Activated naive CD4-positive, alpha-beta T cell treated with anti-CD3 and anti-CD28 coated beads, Interleukin-2, amount 50 U/mL, for 24 hours (primary cell): ENCODE measurements at regions not wholly inside any gene's neighbourhood (a gene's known extent, or its start where the extent isn't known, plus 50 kb on each side); places are given as distances from the start of the nearest gene placed in this dataset.

ENCODE experiments used
- H3K27ac Mint-ChIP-seq: one replicate; pipeline ENCODE4 v1.8.0; 2021; ENCODE audit warnings: mild to moderate bottlenecking, mixed read lengths
- H3K27me3 Mint-ChIP-seq: one replicate; pipeline ENCODE4 v1.8.0; 2021; ENCODE audit warnings: mixed read lengths
- H3K36me3 Mint-ChIP-seq: one replicate; pipeline ENCODE4 v1.8.0; 2021; ENCODE audit warnings: mixed read lengths
- H3K4me1 Mint-ChIP-seq: one replicate; pipeline ENCODE4 v1.8.0; 2021; ENCODE audit warnings: mixed read lengths
- H3K4me3 Mint-ChIP-seq: one replicate; pipeline ENCODE4 v1.8.0; 2021; ENCODE audit warnings: mild to moderate bottlenecking, mixed read lengths
- H3K9me3 Mint-ChIP-seq: one replicate; pipeline ENCODE4 v1.8.0; 2021; ENCODE audit warnings: mixed read lengths

DNA sequence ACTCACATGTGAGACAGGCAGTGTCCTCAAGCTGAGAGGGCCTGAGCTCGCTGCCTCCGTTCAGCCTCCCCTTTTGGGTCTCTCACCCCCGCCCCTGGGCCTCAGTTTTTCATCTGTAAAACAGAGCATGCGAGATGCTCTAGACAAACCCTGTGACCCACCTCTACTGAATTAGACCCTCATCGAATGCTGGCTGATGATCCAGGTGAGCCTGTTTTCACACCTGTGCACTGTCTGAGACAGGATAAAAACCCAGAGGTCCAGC, 102.1 kb downstream of the PDGFA start:
- Mint-ChIP-seq H3K4me1 (peaks cover under 1% of the 10 kb centered on the region), H3K9me3 (no peaks in the 10 kb centered on the region), H3K27me3 (no peaks in the 10 kb centered on the region), H3K36me3 (peaks cover 2% of the 10 kb centered on the region), H3K27ac (no peak overlapping the region), H3K4me3 (no peak overlapping the region)

DNA sequence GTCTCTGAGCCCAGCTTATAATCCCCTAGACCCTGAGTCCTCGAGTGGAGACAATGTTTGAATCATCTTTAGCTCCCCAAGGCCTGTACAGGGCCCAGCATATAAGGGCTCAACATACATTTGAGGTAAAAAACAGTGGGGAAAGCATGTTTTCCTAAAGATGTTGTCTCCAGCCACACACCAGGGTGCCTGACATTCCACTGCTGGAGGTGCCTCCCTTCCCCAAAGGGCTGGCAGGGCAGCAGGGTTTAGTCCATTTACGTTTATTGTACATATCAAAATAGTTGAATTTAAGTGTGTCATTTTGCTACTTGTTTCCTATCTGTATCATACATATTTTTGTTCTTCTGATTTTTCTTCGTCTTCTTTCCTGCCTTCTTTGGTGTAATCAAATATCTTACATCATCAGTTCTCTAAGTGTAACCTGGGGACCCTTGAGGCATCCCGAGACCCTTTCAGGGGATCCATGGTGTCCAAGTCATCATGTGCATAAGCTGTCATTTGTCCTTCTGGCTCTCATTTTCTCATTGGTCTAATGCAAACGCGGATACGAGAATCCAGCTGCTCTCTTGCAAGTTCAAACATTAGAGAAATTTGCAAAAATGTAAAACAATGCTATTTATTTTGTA, 101.6 kb downstream of the PDGFA start:
- Mint-ChIP-seq H3K36me3 (peaks cover 2% of the 10 kb centered on the region), H3K27ac (no peak overlapping the region), H3K4me1 (no peaks in the 10 kb centered on the region), H3K27me3 (no peaks in the 10 kb centered on the region), H3K9me3 (no peaks in the 10 kb centered on the region), H3K4me3 (no peak overlapping the region)

DNA sequence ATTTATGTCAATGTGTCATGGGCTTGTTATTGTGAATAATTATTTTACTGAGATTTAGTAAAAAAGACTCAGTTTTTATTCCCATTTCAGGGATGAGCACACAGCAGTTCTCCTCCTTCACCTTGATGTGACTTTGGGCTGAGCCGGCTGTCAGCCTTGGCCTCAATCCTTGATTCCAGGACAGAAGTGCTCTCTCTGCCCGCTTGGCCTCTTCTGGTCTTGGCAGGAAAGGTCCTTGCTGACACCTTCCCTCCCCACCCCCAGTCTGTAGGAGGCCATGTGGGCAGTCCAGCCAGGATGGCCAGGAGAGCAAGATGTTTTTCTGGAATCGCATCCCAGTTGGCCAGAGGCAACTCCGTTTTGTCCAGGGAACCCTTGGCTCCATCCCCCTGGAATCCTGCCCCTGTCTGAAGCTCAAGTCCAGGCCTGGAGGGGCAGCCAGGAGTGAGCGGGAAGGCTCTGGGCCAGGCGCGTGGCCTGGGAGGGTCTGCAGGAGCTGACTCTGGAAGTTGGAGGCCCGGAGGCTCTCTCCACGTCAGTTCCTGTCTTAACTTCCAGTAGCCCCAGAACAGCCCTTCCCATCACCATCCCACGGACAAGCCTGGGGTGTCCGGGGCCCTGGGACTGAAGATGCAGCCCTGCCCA, 100.9 kb downstream of the PDGFA start:
- Mint-ChIP-seq H3K27me3 (no peaks in the 10 kb centered on the region), H3K4me1 (no peaks in the 10 kb centered on the region), H3K9me3 (no peaks in the 10 kb centered on the region), H3K36me3 (peaks cover 2% of the 10 kb centered on the region), H3K27ac (no peak overlapping the region), H3K4me3 (no peak overlapping the region)

DNA sequence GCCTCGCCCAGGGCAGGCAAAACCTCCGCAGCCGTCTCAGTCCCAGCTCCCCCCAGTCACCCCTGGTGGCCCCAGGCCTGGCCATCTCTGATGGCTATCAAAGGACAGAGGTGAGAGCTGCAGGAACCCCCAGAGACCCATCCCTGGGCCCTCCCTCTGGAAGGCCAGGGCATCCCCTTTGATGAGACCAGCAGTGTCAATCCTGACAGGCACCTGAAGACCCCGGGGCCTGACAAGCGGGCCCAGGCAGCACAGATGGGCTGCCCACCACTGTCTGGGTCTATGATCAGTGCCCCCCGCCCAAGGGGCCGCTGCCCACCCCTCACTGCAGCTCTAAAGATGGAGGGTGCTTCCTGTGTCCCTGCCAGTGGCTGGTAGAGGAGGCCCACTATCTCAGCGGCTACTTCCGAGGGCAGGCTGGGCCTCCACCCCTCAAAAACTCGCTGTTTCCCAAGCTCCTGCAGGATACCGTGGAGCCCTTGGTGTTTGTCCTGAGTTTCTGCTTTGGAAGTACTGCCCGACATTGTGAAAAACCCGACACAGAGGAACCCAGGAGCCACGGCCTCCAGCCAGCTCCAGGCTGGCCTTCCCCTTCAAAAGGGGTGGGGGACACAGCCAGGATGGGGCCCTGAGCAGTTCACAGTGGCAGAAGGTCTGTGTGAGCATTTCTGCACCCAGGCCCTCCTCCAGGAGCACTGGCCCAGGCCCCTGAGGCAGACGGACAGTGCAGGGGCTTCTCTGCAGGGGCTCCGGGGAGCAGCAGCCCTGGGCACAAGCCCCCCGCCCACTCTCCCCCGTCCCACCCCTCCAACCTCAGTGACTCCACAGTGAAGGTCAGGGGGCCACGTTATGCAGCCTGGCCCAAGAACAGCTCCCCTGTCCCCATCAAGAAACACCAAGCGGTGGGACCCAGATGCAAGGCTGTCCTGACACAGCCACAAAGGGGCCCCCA, 99.2 kb downstream of the PDGFA start:
- Mint-ChIP-seq H3K4me1 (no peaks in the 10 kb centered on the region), H3K27me3 (no peaks in the 10 kb centered on the region), H3K36me3 (peaks cover 2% of the 10 kb centered on the region), H3K27ac (no peak overlapping the region), H3K9me3 (no peaks in the 10 kb centered on the region), H3K4me3 (no peak overlapping the region)

DNA sequence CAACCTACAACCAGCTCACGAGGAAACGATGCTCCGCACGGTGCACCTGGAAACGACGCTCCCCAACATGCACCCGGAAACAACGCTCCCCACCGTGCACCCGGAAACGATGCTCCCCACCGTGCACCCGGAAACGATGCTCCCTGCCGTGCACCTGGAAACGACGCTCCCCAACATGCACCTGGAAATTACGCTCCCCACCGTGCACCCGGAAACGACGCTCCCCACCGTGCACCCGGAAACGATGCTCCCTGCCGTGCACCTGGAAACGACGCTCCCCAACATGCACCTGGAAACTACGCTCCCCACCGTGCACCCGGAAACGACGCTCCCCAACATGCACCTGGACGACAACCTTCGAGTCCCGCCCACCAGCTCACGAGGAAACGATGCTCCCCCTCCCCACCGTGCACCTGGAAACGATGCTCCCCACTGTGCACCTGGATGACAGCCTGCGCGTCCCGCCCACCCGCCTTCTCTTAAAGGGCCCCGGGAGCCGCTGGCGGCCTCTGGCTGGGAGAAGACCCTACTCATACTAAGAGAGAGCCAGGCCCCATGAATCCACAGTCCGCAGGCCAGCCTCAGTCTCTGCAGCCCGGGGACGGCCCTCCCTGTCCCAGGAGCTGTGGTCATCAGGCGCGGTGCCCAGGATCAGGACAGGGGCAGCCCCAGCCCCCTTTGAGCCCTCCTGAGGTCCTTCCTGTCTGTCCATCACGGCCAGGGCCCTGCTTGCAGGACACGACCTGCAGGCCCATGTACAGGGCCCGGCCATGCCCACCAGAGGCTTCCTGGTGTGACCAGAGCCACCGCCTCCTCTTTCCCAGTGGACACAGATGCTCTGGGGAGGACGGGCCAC, 98.3 kb downstream of the PDGFA start:
- H3K9me3 Mint-ChIP-seq = no peaks in the 10 kb centered on the region
- no peak overlapping the region for H3K27ac Mint-ChIP-seq
- H3K36me3 Mint-ChIP-seq = peaks cover 2% of the 10 kb centered on the region

DNA sequence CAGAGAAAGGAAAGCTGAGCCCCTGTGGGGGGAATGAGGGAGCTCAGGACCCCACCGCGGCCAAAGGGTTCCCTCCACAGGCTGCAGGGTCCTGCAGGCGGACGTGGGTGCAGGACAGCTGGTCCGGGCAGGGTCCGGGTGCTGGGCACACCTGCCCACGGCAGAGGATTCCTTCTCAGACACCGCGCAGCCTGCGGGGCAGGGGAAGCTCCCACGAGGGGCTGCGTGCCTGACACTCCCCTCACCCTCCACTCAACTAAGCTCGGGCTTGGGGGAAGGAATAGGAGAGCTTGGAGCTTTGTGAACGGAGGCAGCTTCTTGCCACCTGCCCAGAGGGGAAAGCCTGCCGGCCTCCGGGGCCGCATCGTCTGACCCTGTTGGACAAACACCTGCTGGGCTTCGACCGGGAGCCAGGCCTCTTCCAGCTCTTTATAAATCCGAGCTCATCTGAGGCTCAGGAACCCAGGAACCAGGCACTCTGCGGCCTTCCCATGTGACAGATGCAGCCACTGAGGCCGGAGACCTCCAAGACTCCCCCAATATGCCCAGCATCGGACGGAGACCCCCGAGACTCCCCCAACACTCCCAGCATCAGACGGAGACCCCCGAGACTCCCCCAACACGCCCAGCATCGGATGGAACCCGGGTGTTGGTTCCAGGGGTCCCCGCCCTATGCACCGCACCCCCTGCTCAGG, 97.3 kb downstream of the PDGFA start:
- Mint-ChIP-seq H3K4me1 (no peaks in the 10 kb centered on the region), H3K9me3 (no peaks in the 10 kb centered on the region), H3K36me3 (peaks cover 2% of the 10 kb centered on the region), H3K27ac (no peak overlapping the region), H3K27me3 (no peaks in the 10 kb centered on the region), H3K4me3 (no peak overlapping the region)

More for the DNA sequence above, 98.3 kb downstream of the PDGFA start:
- Mint-ChIP-seq H3K4me3 (no peak overlapping the region), H3K27me3 (no peaks in the 10 kb centered on the region), H3K4me1 (no peaks in the 10 kb centered on the region)

DNA sequence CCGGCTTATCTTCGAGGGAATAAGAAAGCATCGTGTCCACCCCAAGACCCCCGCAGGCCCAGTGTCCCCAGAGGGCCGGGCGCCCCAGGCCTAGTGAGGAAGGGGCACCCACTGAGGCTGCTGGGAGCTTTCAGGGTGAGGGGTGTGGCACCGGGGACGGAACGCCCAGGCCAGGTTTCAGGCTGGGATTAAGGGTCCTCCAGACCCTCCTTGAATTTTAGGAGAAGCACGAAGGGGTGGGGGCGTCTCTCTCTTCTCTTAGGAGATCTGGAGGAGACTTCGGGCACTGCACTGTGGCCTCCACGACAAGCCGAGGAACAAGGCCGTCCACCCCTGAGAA, 96.8 kb downstream of the PDGFA start:
- Mint-ChIP-seq H3K27ac (no peak overlapping the region), H3K9me3 (no peaks in the 10 kb centered on the region), H3K27me3 (no peaks in the 10 kb centered on the region), H3K4me3 (no peak overlapping the region), H3K36me3 (peaks cover 2% of the 10 kb centered on the region), H3K4me1 (no peaks in the 10 kb centered on the region)

DNA sequence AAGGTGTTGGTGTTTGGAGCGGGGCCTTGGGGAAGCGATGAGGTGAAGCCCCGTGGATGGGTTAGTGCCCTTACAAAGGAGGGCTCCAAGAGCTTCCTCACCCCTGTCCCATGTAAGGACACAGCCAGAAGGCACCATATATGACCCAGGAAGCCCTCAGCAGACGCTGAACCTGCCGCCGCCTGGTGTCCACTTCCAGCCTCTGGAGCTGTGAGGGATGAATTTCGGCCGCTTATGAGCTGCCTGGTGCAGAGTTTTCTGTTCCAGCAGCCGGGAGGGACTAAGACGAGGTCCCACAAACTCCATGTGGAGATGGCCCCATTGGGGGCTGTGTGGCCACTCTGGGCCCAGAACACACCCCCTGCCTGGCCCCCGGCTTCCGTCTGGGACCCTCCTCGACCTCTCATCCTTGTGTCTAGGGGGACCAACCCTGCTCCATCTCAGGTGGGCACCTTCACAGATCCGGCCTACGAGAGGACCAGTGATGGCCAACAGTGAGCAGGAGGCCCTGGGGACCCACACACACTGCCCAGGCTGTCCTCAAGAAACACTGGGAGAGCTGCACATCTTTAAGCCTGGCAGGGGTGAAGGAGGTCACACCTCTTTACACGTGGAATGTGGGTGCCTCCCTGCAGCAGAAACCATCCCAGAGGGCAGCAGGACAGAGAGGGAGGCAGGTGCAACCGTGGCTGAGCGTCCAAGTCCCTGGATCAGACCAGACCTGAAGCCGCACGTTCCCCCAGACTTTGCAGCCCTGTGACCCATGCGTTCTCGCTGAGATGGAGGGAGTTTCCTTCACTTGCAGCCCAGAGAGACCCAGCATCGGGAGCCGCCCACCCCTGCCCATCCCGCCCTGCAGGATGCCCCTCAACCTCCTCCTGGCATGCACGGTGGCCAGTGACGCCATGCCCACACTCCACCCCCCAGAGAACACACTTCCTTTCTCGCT, 96.1 kb downstream of the PDGFA start:
- Mint-ChIP-seq H3K27ac (no peak overlapping the region), H3K36me3 (no peaks in the 10 kb centered on the region), H3K4me1 (no peaks in the 10 kb centered on the region), H3K4me3 (no peak overlapping the region), H3K27me3 (no peaks in the 10 kb centered on the region), H3K9me3 (no peaks in the 10 kb centered on the region)

DNA sequence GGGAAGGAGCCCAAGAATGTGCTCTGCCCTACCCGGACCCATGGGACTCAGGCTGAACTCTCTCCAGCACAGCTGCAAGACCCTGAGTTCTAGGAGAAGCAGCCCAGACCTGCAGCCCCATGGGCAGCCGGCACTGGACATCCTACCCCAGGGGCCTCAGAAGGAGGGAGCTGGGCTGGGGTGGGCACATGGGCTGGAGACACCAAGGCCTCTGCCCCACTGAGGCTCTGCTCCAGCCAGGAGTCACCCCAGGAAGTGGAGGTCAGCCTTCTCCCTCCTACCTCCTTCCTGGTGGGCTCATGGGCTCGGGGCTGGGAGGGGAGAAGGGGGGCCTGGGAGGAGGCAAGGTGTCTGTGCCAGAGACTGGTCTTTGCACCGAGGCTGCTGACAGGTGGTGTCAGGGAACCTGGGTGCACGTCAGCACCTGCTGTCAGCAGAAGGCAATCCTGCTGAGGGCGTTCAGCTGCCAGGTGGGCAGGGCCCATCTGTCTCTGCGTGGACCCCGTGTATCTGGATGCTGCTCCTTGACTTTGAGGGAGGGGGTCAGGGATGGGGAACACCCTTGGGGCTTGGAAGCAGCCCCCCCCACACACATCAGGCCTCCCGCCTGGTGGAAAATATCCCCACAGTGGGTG, 95.2 kb downstream of the PDGFA start:
- Mint-ChIP-seq H3K36me3 (no peaks in the 10 kb centered on the region), H3K9me3 (no peaks in the 10 kb centered on the region), H3K27ac (no peak overlapping the region), H3K27me3 (no peaks in the 10 kb centered on the region), H3K4me1 (no peaks in the 10 kb centered on the region), H3K4me3 (no peak overlapping the region)

DNA sequence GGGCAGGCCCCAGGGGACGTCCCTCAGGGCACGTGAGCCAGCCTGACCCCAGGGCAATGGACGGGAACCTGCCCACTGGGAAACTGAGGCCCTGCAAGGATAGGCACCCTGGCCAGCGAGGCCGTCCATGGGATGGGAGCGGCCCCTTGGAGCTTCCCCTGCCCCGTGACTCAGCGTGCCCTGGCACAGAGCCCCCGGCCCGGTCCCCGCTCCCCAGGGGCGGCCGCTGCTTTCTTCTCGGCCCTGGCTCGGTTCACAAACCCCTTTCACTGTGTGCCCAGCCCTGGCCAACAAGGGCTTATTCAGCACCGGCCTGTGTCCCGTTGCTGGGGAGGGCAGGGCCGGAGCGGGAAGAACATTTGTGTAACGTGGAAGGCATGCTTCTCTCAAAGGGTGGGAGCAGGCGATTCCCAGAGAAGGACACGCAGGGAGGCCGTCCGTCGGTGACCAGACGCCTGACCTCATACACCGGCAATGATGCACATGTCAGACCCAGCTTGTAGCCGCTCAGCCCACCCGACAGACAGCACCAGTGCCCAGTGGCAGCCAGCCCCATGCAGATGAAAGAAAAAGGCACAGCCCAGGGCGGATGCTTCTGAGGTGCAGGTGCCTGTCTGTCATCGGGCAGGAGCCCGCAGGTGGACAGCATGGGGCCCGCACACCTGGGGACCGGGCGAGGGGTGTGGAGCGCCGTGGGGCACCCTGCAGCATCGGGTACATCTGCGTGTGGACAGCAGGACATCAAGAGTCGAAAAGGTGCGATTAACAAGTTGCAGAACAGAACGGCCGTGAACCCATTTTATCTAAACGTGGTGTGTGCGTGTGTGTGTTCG, 94.5 kb downstream of the PDGFA start:
- no peak overlapping the region for H3K4me3 Mint-ChIP-seq
- H3K4me1 Mint-ChIP-seq = no peaks in the 10 kb centered on the region
- no peaks in the 10 kb centered on the region for H3K27me3 Mint-ChIP-seq
- no peaks in the 10 kb centered on the region for H3K36me3 Mint-ChIP-seq
- H3K9me3 Mint-ChIP-seq = no peaks in the 10 kb centered on the region
- no peak overlapping the region for H3K27ac Mint-ChIP-seq

DNA sequence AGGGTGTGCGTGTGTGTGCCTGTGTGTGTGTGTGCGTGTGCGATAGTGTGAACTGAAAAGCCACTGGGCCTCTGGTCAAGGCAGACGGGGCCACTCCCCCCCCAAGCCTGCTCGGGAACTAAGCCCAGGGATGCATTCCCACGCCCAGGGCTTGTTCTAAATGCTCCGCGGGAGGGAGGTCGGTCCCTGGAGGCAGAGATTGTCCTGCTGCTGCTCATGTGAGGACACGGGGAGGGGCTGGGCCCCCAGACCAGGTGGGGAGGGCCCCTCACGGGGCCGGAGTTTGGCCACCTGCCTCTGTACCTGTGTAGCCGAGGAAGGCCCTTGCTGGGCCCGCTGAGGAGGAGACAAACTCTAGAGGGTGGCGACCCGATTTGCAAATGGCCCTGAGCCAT, 93.9 kb downstream of the PDGFA start:
- H3K4me3 Mint-ChIP-seq = no peak overlapping the region
- no peak overlapping the region for H3K27ac Mint-ChIP-seq
- H3K4me1 Mint-ChIP-seq = no peaks in the 10 kb centered on the region
- no peaks in the 10 kb centered on the region for H3K9me3 Mint-ChIP-seq
- H3K36me3 Mint-ChIP-seq = no peaks in the 10 kb centered on the region
- H3K27me3 Mint-ChIP-seq = no peaks in the 10 kb centered on the region

DNA sequence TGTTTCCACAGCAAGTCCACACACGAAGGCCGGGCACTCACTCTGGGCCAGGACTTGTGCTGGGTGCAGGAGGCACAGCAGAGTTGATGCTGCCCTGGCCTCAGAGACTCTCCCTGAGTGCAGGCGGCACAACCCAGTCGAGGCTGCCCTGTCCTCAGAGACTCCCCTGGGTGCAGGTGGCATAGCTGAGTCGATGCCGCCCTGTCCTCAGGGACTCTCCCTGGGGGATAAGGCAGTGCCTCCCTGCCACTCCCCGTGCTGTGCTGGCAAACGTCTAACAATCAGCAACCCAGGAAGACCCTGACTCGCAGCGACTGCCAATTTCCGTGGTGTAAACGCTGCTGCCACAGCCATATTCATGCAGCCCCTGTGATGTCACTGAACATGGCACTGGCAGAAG, 93.1 kb downstream of the PDGFA start:
- Mint-ChIP-seq H3K9me3 (no peaks in the 10 kb centered on the region), H3K27me3 (no peaks in the 10 kb centered on the region), H3K27ac (no peak overlapping the region), H3K4me1 (no peaks in the 10 kb centered on the region), H3K4me3 (no peak overlapping the region), H3K36me3 (no peaks in the 10 kb centered on the region)

DNA sequence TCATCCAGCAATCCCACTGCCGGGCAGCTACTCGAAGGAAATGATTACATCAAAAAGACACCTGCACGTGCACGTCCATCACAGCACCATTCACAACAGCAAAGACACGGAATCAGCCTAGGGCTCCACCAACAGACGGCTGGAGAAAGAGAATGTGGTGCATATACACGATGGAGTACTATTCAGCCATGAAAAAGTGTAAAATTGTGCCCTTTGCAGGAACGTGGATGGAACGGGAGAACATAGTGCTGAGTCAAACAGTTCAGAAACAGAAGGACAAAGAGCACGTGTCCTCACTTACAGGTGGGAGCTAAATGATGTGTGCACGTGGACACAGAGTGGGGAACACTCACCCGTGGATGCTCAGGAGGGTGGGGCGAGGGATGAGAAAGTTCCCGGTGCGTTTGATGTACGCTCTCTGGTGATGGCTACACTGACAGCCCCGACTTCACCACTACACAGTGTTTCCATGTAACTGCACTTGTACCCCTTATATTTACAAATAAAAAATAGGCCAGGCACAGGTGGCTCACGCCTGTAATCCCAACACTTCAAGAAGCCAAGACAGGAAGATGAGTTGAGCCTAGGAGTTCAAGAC, 92.0 kb downstream of the PDGFA start:
- no peaks in the 10 kb centered on the region for H3K4me1 Mint-ChIP-seq
- no peak overlapping the region for H3K4me3 Mint-ChIP-seq
- no peaks in the 10 kb centered on the region for H3K36me3 Mint-ChIP-seq
- no peak overlapping the region for H3K27ac Mint-ChIP-seq
- no peaks in the 10 kb centered on the region for H3K27me3 Mint-ChIP-seq
- H3K9me3 Mint-ChIP-seq = no peaks in the 10 kb centered on the region
